HG02642 (cell line): ENCODE measurements at regions not wholly inside any gene's neighbourhood (a gene's known extent, or its start where the extent isn't known, plus 50 kb on each side); places are given as distances from the start of the nearest gene placed in this dataset.
A peak's percentile ranks its signal among the peaks of the same experiment; 100 is the strongest.
"Not testable (repeated sequence)": the region's sequence is repeated elsewhere in the genome, so short reads cannot be mapped to it uniquely, and the experiment has no call there.

Experiments
- ATAC-seq: cut with Tn5 transposase; IDR thresholded peaks from one replicate; pipeline ENCODE4 v1.9.1; 2021; ENCODE audit warnings: mild to moderate bottlenecking; ENCODE audit not compliant: unreplicated experiment, poor library complexity

GRCh38 chr4:77300996-77301395, 144.0 kb downstream of the CCNG2 start:
- not testable (repeated sequence) for ATAC-seq

- ATAC-seq, result no peak
These were observed 148.8 kb downstream of the CCNG2 start for GRCh38 chr4:77305766-77306165.

GRCh38 chr4:77306496-77306895, 149.5 kb downstream of the CCNG2 start:
- ATAC-seq, result no peak

- ATAC-seq, result no peak
These were observed 151.8 kb downstream of the CCNG2 start for GRCh38 chr4:77308843-77309242.

- ATAC-seq, result no peak
These were observed 152.5 kb downstream of the CCNG2 start for GRCh38 chr4:77309496-77309895.

GRCh38 chr4:77310931-77311330, 153.9 kb downstream of the CCNG2 start:
- no peak for ATAC-seq

GRCh38 chr4:77314697-77315096, 157.7 kb downstream of the CCNG2 start:
- ATAC-seq, result no peak

- ATAC-seq, result no peak
These were observed 170.1 kb downstream of the CCNG2 start for GRCh38 chr4:77327151-77327550.

GRCh38 chr4:77332696-77333270, 175.8 kb downstream of the CCNG2 start:
- ATAC-seq, result no peak

GRCh38 chr4:77336411-77337142, 179.6 kb downstream of the CCNG2 start:
- no peak for ATAC-seq

GRCh38 chr4:77342170-77342810, 185.3 kb downstream of the CCNG2 start:
- ATAC-seq, result no peak

GRCh38 chr4:77344001-77344400, 187.0 kb downstream of the CCNG2 start:
- ATAC-seq, result no peak

- no peak for ATAC-seq
These were observed 187.8 kb downstream of the CCNG2 start for GRCh38 chr4:77344784-77345183.

GRCh38 chr4:77347351-77347966, 190.5 kb downstream of the CCNG2 start:
- peak; percentile 56 for ATAC-seq

- no peak for ATAC-seq
These were observed 191.8 kb downstream of the CCNG2 start for GRCh38 chr4:77348815-77349214.

- no peak for ATAC-seq
These were observed 192.4 kb downstream of the CCNG2 start for GRCh38 chr4:77349364-77349763.

- ATAC-seq, result no peak
These were observed 192.8 kb downstream of the CCNG2 start for GRCh38 chr4:77349796-77350195.

GRCh38 chr4:77352192-77352591, 195.2 kb downstream of the CCNG2 start:
- ATAC-seq, result no peak

GRCh38 chr4:77353724-77354315, 196.8 kb downstream of the CCNG2 start:
- peak; percentile 66 for ATAC-seq

GRCh38 chr4:77354550-77354949, 197.5 kb downstream of the CCNG2 start:
- peak; percentile 43 for ATAC-seq

GRCh38 chr4:77355731-77356130, 198.7 kb downstream of the CCNG2 start:
- ATAC-seq, result no peak
